ENCODE measurements at regions not wholly inside any gene's neighbourhood (a gene's known extent, or its start where the extent isn't known, plus 50 kb on each side); places are given as distances from the start of the nearest gene placed in this dataset.

DNA sequence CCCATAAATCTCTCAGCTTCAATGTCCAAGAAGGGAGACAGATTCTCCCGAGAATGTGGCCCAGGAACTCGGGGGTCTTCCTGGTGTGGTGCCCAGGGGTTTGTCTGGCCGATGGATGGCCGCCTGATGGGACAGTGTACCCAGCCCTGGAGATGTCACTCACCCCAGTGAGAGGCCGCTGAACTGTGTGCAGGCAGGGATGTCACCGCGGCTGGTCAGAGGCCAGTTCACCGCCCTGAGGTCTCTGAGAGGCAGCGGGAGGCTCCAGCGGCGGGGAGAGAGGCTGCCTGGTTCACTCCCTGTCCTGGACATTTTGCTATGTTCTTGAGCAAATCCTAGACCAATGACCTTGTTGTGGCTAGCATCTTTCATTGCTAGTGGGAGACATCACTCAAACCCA is 1349.5 kb downstream of the BRD1 start:
- Histone ChIP-seq H3K23ac (ENCODE audit: low read depth, low read length) (no peak overlapping the region), H2BK120ac (ENCODE audit: low read depth, low read length) (no peak overlapping the region), H2BK15ac (ENCODE audit: low read depth, low read length) (no peak overlapping the region), H3K9me3 (ENCODE audit: control insufficient read depth, insufficient read depth, low read length) (peaks cover 20% of the 10 kb centered on the region; the same call in 1 of the 2 replicates), H4K20me1 (ENCODE audit: insufficient read depth, low read length) (no peaks in the 10 kb centered on the region), H2BK5ac (ENCODE audit: low read depth, low read length, poor library complexity, severe bottlenecking) (no peak overlapping the region), H3K27me3 (ENCODE audit: control insufficient read depth, insufficient read depth, low read length) (no peaks in the 10 kb centered on the region), H2AK9ac (replicated peaks; ENCODE audit: low read depth, low read length, poor library complexity) (no peak overlapping the region), H3K4me1 (ENCODE audit: control insufficient read depth, insufficient read depth, low read length) (no peaks in the 10 kb centered on the region), H3K18ac (ENCODE audit: low read depth, low read length) (no peak overlapping the region), H3K14ac (replicated peaks; ENCODE audit: low read depth, low read length) (no peak overlapping the region), H3K9me1 (ENCODE audit: insufficient read depth, low read length) (no peaks in the 10 kb centered on the region), H4K5ac (ENCODE audit: low read depth, low read length) (no peak overlapping the region), H3K9ac (ENCODE audit: low read depth, low read length) (no peak overlapping the region), H2AK5ac (ENCODE audit: low read depth, low read length) (no peak overlapping the region), H3K56ac (ENCODE audit: extremely low read depth, insufficient read depth, low read length) (no peak overlapping the region), H3K79me1 (ENCODE audit: low read depth in 1 of 2, low read length in 2 of 2) (no peaks in the 10 kb centered on the region), H4K8ac (ENCODE audit: low read depth in 2 of 2, low read length in 2 of 2) (no peak overlapping the region), H4K91ac (ENCODE audit: insufficient read depth, low read depth, low read length) (no peak overlapping the region), H3K4me3 (ENCODE audit: insufficient read depth, low read depth, low read length) (no peak overlapping the region), H3K4ac (ENCODE audit: low read depth, low read length) (no peak overlapping the region), H3K36me3 (ENCODE audit: control insufficient read depth, insufficient read depth, low read length) (no peaks in the 10 kb centered on the region), H3K27ac (ENCODE audit: insufficient read depth, low read length) (no peak overlapping the region), H2AFZ (replicated peaks; ENCODE audit: low read length, poor library complexity) (no peak overlapping the region), H2BK20ac (ENCODE audit: low read depth, low read length) (no peak overlapping the region), H3K4me2 (ENCODE audit: low read depth, low read length) (no peak overlapping the region)
- WGBS, 2 experiments (ENCODE audit: extremely low coverage in 2 of 2, insufficient read length in 1 of 2), result 55% methylated on average over 7 of the region's 11 CpGs; no CpG with 5 or more reads in 1 of the 2 experiments
- dilution Hi-C loops (cut with HindIII; ENCODE audit: low sequenced_read_pairs, unreplicated experiment) (no loop called here), intact Hi-C loops (cut with micrococcal nuclease) (no loop called here), in situ Hi-C loops (cut with MboI; ENCODE audit: low sequenced_read_pairs) (no loop called here)
- DNase-seq, result no peak
- ChIA-PET CTCF (no interaction called here), POLR2A (ENCODE audit: unreplicated experiment) (no interaction called here)
- BruUV-seq (replicated peaks), result no TSS peak
- no peak for ATAC-seq (ENCODE audit: low read depth)
- TF ChIP-seq, protein P1, sequence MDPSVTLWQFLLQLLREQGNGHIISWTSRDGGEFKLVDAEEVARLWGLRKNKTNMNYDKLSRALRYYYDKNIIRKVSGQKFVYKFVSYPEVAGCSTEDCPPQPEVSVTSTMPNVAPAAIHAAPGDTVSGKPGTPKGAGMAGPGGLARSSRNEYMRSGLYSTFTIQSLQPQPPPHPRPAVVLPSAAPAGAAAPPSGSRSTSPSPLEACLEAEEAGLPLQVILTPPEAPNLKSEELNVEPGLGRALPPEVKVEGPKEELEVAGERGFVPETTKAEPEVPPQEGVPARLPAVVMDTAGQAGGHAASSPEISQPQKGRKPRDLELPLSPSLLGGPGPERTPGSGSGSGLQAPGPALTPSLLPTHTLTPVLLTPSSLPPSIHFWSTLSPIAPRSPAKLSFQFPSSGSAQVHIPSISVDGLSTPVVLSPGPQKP (IDR thresholded peaks at IDR 0.05; ENCODE audit: borderline replicate concordance, low read depth, low read length), result no peak
- TF ChIP-seq BHLHE40 (IDR thresholded peaks at IDR 0.05; ENCODE audit: low read depth, low read length) (no peak), CEBPB (IDR thresholded peaks at IDR 0.05; ENCODE audit: low read depth, low read length) (no peak), MAZ (IDR thresholded peaks at IDR 0.05; ENCODE audit: borderline replicate concordance, low read depth, low read length) (no peak), RAD21 (IDR thresholded peaks at IDR 0.05; ENCODE audit: low read length) (no peak), CTCF (conservative IDR thresholded peaks at IDR 0.05; ENCODE audit: low read depth, low read length) (no peak), CHD1 (IDR thresholded peaks at IDR 0.05; ENCODE audit: low read depth, low read length) (no peak), SMC3 (IDR thresholded peaks at IDR 0.05; ENCODE audit: low read depth, low read length) (no peak), POLR2A (IDR thresholded peaks at IDR 0.05; ENCODE audit: low read depth, low read length) (no peak), MAFK (IDR thresholded peaks at IDR 0.05; ENCODE audit: low read depth, low read length) (no peak), RCOR1 (IDR thresholded peaks at IDR 0.05; ENCODE audit: insufficient replicate concordance, low read length) (no peak), NFE2L2 (IDR thresholded peaks at IDR 0.05; ENCODE audit: low read depth, low read length) (no peak), MXI1 (IDR thresholded peaks at IDR 0.05; ENCODE audit: borderline replicate concordance, low read depth, low read length) (no peak), RFX5 (IDR thresholded peaks at IDR 0.05; ENCODE audit: low read depth, low read length) (no peak), FOS (IDR thresholded peaks at IDR 0.05; ENCODE audit: low read depth, low read length) (no peak)
- TF ChIP-seq, protein P2, sequence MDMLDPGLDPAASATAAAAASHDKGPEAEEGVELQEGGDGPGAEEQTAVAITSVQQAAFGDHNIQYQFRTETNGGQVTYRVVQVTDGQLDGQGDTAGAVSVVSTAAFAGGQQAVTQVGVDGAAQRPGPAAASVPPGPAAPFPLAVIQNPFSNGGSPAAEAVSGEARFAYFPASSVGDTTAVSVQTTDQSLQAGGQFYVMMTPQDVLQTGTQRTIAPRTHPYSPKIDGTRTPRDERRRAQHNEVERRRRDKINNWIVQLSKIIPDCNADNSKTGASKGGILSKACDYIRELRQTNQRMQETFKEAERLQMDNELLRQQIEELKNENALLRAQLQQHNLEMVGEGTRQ (IDR thresholded peaks at IDR 0.05; ENCODE audit: low read depth, low read length), result no peak

Data from IMR-90 (cell line).